Astrocyte (in vitro differentiated cells and primary cell): ENCODE measurements at regions not wholly inside any gene's neighbourhood (a gene's known extent, or its start where the extent isn't known, plus 50 kb on each side); places are given as distances from the start of the nearest gene placed in this dataset.

Experiments used
- DNase-seq: peaks from one replicate; pipeline ENCODE4 v3.0.0-alpha.2; 2010; ENCODE audit warnings: low read depth
- FAIRE-seq: peaks from 2 replicates; lab custom pipeline; 2011; peaks lifted over from hg19 to GRCh38; lab: Jason Lieb, UNC
- H2AFZ ChIP-seq: 2 replicates; pipeline ENCODE4 v1.6.0; 2012; ENCODE audit warnings: low read depth, low read length, inconsistent platforms
- H3K27ac ChIP-seq: 2 replicates; pipeline ENCODE4 v1.5.1; 2011; ENCODE audit warnings: low read depth, low read length, inconsistent platforms
- H3K27me3 ChIP-seq: 2 replicates; pipeline ENCODE4 v1.6.0; 2011; ENCODE audit warnings: low read length, inconsistent platforms; ENCODE audit not compliant: insufficient read depth
- H3K36me3 ChIP-seq: 2 replicates; pipeline ENCODE4 v1.5.1; 2011; ENCODE audit warnings: low read length, inconsistent platforms; ENCODE audit not compliant: insufficient read depth
- H3K4me1 ChIP-seq: 2 replicates; pipeline ENCODE4 v1.5.1; 2011; ENCODE audit warnings: low read length, inconsistent platforms; ENCODE audit not compliant: insufficient read depth
- H3K4me2 ChIP-seq: 2 replicates; pipeline ENCODE4 v1.6.0; 2012; ENCODE audit warnings: low read length, inconsistent platforms
- H3K4me3 ChIP-seq: 2 replicates; pipeline ENCODE4 v1.5.1; 2011; ENCODE audit warnings: low read depth, mild to moderate bottlenecking, low read length, inconsistent platforms; ENCODE audit not compliant: insufficient read depth
- H3K79me2 ChIP-seq: 2 replicates; pipeline ENCODE4 v1.6.0; 2012; ENCODE audit warnings: mild to moderate bottlenecking, low read length, inconsistent platforms; ENCODE audit not compliant: insufficient read depth
- H3K9ac ChIP-seq: 2 replicates; pipeline ENCODE4 v1.6.0; 2012; ENCODE audit warnings: mild to moderate bottlenecking, low read length, inconsistent platforms
- H3K9me3 ChIP-seq: 2 replicates; pipeline ENCODE4 v1.5.1; 2012; ENCODE audit warnings: low read depth, mild to moderate bottlenecking, low read length, inconsistent platforms; ENCODE audit not compliant: insufficient read depth
- H4K20me1 ChIP-seq: 2 replicates; pipeline ENCODE4 v1.6.0; 2012; ENCODE audit warnings: low read length, inconsistent platforms; ENCODE audit not compliant: insufficient read depth
- H3K27ac Mint-ChIP-seq: one replicate; pipeline ENCODE4 v1.8.0; 2021; ENCODE audit warnings: mild to moderate bottlenecking, mixed read lengths; ENCODE audit not compliant: unreplicated experiment
- H3K27me3 Mint-ChIP-seq: one replicate; pipeline ENCODE4 v1.8.0; 2021; ENCODE audit warnings: low read depth, mixed read lengths; ENCODE audit not compliant: unreplicated experiment
- H3K36me3 Mint-ChIP-seq: one replicate; pipeline ENCODE4 v1.8.0; 2021; ENCODE audit warnings: low read depth, mixed read lengths; ENCODE audit not compliant: unreplicated experiment
- H3K4me1 Mint-ChIP-seq: one replicate; pipeline ENCODE4 v1.8.0; 2021; ENCODE audit warnings: low read depth, mixed read lengths; ENCODE audit not compliant: unreplicated experiment
- H3K4me3 Mint-ChIP-seq: one replicate; pipeline ENCODE4 v1.8.0; 2021; ENCODE audit warnings: mild to moderate bottlenecking, moderate library complexity, mixed read lengths; ENCODE audit not compliant: unreplicated experiment
- H3K9me3 Mint-ChIP-seq: one replicate; pipeline ENCODE4 v1.8.0; 2021; ENCODE audit warnings: mild to moderate bottlenecking, mixed read lengths; ENCODE audit not compliant: unreplicated experiment
- CTCF ChIP-seq: IDR thresholded peaks from 2 replicates; pipeline ENCODE4 v1.5.1; 2011; ENCODE audit warnings: low read depth, mild to moderate bottlenecking, inconsistent platforms, low read length, moderate library complexity; ENCODE audit not compliant: insufficient read depth
- EZH2 ChIP-seq: IDR thresholded peaks from 2 replicates; pipeline ENCODE4 v1.6.1; 2012; ENCODE audit warnings: mild to moderate bottlenecking, low read length, inconsistent platforms; ENCODE audit not compliant: insufficient read depth

- no peak overlapping the region for H2AFZ ChIP-seq
- H3K27me3 ChIP-seq, result no peaks in the 10 kb centered on the region
- no peaks in the 10 kb centered on the region for H3K79me2 ChIP-seq
- H3K4me3 ChIP-seq, result no peak overlapping the region
- H3K4me1 ChIP-seq, result peaks cover 24% of the 10 kb centered on the region
- no peak overlapping the region for H3K4me3 Mint-ChIP-seq
- TF ChIP-seq EZH2 (no peak), CTCF (no peak)
- peaks cover 16% of the 10 kb centered on the region for H3K4me1 Mint-ChIP-seq
- H3K36me3 ChIP-seq, result no peaks in the 10 kb centered on the region
- peaks cover 2% of the 10 kb centered on the region for H3K27me3 Mint-ChIP-seq
- H3K9me3 ChIP-seq, result no peaks in the 10 kb centered on the region
- DNase-seq (no peak), FAIRE-seq (no peak)
- no peak overlapping the region for H3K27ac Mint-ChIP-seq
- H3K9me3 Mint-ChIP-seq, result peaks cover 5% of the 10 kb centered on the region
- no peak overlapping the region for H3K27ac ChIP-seq
- no peak overlapping the region for H3K9ac ChIP-seq
- H3K36me3 Mint-ChIP-seq, result no peaks in the 10 kb centered on the region
- no peaks in the 10 kb centered on the region for H4K20me1 ChIP-seq
- peak overlapping the region; percentile 45 for H3K4me2 ChIP-seq
Measured at GRCh38 chr5:56350011-56350596, 117.0 kb upstream of the ANKRD55 start.

GRCh38 chr5:56349461-56349860 is 116.3 kb upstream of the ANKRD55 start:
- Histone ChIP-seq H3K79me2 (no peaks in the 10 kb centered on the region), H3K9me3 (no peaks in the 10 kb centered on the region), H3K9ac (no peak overlapping the region), H3K4me1 (peaks cover 24% of the 10 kb centered on the region), H3K27ac (no peak overlapping the region), H3K4me2 (no peak overlapping the region), H4K20me1 (no peaks in the 10 kb centered on the region), H3K27me3 (no peaks in the 10 kb centered on the region), H2AFZ (no peak overlapping the region), H3K36me3 (no peaks in the 10 kb centered on the region), H3K4me3 (no peak overlapping the region)
- FAIRE-seq (no peak), DNase-seq (no peak)
- no peaks in the 10 kb centered on the region for H3K36me3 Mint-ChIP-seq
- TF ChIP-seq CTCF, result no peak
- TF ChIP-seq EZH2, result no peak
- peaks cover 2% of the 10 kb centered on the region for H3K9me3 Mint-ChIP-seq
- H3K27me3 Mint-ChIP-seq, result peaks cover 2% of the 10 kb centered on the region
- H3K4me1 Mint-ChIP-seq, result peaks cover 16% of the 10 kb centered on the region
- H3K4me3 Mint-ChIP-seq, result no peak overlapping the region
- H3K27ac Mint-ChIP-seq, result no peak overlapping the region

GRCh38 chr5:56346741-56347535 is 113.8 kb upstream of the ANKRD55 start:
- DNase-seq, result peak; percentile 96
- no peak overlapping the region for H3K4me3 Mint-ChIP-seq
- TF ChIP-seq CTCF (no peak), EZH2 (no peak)
- H3K27ac Mint-ChIP-seq, result peak overlapping the region; percentile 22
- Histone ChIP-seq H3K9me3 (no peaks in the 10 kb centered on the region), H3K4me1 (peaks cover 24% of the 10 kb centered on the region), H2AFZ (no peak overlapping the region), H3K27ac (no peak overlapping the region), H3K4me3 (no peak overlapping the region), H3K9ac (no peak overlapping the region), H3K27me3 (no peaks in the 10 kb centered on the region), H3K79me2 (no peaks in the 10 kb centered on the region), H4K20me1 (no peaks in the 10 kb centered on the region), H3K4me2 (peak overlapping the region; percentile 10), H3K36me3 (no peaks in the 10 kb centered on the region)
- no peak for FAIRE-seq
- no peaks in the 10 kb centered on the region for H3K36me3 Mint-ChIP-seq
- H3K9me3 Mint-ChIP-seq, result peaks cover 4% of the 10 kb centered on the region
- no peaks in the 10 kb centered on the region for H3K27me3 Mint-ChIP-seq
- H3K4me1 Mint-ChIP-seq, result peaks cover 16% of the 10 kb centered on the region
